ENCODE measurements at regions not wholly inside any gene's neighbourhood (a gene's known extent, or its start where the extent isn't known, plus 50 kb on each side); places are given as distances from the start of the nearest gene placed in this dataset.

DNA sequence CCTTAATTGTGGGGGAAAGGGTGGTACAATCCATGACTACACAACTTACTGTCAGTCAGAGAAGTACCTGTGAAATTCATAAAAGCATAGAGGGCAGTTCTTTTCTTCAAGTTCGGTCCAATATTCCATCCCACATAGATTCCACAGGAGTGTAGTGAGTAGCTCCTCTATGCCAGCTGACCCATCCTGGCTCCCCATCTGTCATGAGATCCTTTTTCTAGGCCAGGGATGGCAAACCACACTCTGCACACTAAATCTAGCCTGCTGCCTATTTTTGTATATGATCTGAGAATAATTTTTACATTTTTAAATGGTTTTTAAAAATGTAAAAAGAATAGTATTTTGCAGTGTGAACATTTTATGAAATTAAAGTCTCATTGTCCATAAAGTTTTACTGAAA lies 107.0 kb upstream of the TSPAN2 start:
- DNase-seq (ENCODE audit: low read depth) = no peak
- TF ChIP-seq, protein P1, sequence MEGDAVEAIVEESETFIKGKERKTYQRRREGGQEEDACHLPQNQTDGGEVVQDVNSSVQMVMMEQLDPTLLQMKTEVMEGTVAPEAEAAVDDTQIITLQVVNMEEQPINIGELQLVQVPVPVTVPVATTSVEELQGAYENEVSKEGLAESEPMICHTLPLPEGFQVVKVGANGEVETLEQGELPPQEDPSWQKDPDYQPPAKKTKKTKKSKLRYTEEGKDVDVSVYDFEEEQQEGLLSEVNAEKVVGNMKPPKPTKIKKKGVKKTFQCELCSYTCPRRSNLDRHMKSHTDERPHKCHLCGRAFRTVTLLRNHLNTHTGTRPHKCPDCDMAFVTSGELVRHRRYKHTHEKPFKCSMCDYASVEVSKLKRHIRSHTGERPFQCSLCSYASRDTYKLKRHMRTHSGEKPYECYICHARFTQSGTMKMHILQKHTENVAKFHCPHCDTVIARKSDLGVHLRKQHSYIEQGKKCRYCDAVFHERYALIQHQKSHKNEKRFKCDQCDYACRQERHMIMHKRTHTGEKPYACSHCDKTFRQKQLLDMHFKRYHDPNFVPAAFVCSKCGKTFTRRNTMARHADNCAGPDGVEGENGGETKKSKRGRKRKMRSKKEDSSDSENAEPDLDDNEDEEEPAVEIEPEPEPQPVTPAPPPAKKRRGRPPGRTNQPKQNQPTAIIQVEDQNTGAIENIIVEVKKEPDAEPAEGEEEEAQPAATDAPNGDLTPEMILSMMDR (IDR thresholded peaks at IDR 0.05; ENCODE audit: low read depth, low read length, missing control alignments) = no peak
- in situ Hi-C loops (cut with HindIII; ENCODE audit: low sequenced_read_pairs) = no loop called here
- H3K4me3 ChIP-seq (ENCODE audit: low read depth, low read length) = no peak overlapping the region

DNA sequence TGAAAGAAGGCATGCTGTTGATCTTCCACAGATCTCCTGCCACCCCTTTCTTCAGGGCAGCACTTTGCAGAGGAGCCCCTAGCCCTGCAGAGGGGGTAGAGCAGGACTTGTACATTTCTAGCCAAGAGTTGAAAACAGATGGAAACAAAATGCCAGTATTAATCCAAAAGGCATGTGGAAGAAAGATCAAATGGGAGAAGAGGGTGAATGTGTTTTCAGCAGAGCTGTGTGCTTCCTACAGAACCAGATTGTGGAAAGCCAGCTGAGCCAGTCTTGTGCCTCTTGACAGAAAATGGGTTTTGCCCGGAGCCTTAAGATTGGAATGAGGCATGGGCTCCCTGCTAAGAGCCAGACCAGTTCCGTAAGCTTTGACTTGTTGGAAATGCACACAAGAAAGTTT lies 105.2 kb upstream of the TSPAN2 start:
- DNase-seq (ENCODE audit: low read depth) = no peak
- H3K4me3 ChIP-seq (ENCODE audit: low read depth, low read length) = no peak overlapping the region
- TF ChIP-seq, protein P1 (IDR thresholded peaks at IDR 0.05; ENCODE audit: low read depth, low read length, missing control alignments) = no peak
- in situ Hi-C loops (cut with HindIII; ENCODE audit: low sequenced_read_pairs) = no loop called here

DNA sequence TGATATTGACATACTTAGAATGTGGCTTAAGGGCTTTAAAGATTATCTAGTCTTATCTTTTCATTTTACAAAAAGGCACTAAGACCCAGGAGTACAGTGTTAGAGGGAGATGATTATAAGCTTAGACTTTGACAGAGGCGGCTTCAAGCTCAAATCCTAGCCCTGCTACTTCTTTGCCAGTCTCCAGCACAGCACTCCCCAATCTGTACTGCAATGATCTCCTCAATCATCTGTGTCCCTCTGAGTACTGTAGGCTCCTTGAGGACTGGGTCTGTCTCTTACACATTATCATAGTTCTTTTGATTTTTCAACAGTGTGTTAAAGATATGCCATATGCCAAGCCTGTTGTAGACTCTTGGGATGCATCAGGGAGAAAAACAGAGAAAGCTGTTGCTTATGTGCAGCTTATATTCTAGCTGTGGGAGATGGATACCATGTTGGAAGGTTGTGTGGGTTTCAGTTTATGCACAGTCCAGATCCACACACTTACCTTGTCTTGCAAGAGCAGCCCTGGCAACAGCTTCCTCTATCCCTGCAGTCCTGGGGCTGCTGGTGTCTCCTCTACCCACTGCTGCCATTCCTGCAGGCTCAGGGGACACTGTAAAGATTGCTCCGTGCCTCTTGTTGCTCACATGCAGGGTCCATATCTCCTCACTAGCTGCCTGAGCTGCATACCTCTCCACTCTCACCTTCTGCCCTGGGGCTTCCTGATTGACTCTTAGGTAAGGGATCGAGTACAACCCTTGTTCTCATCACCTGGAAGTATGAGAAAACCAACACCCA lies 103.9 kb upstream of the TSPAN2 start:
- no peak overlapping the region for H3K4me3 ChIP-seq (ENCODE audit: low read depth, low read length)
- TF ChIP-seq, protein P1 (IDR thresholded peaks at IDR 0.05; ENCODE audit: low read depth, low read length, missing control alignments) = no peak
- in situ Hi-C loops (cut with HindIII; ENCODE audit: low sequenced_read_pairs) = no loop called here
- no peak for DNase-seq (ENCODE audit: low read depth)

DNA sequence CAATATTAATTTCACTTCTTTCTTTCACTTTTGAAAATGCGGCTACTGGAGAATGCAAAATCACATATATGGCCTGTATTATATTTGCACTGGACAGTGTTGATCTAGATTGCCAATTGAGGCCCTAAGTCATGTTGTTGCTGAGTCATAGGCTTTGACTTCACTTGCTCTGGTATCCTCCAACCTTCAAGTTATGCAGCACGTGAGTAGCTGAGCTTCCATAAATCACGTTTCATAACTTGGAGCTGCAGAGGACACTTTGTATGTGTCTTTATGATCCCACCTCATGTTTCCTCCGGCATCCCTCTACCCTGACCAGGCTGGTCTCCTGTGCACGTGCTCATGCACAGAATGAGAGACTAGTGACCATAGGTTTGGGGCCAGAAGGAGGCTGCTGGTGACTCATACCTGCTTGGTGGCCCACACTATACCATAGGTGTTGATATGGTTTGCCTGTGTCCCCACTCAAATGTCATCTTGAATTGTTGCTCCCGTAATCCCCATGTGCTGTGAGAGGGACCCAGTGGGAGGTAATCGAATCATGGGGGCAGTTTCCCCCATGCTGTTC lies 103.0 kb upstream of the TSPAN2 start:
- no peak for DNase-seq (ENCODE audit: low read depth)
- TF ChIP-seq, protein P1 (IDR thresholded peaks at IDR 0.05; ENCODE audit: low read depth, low read length, missing control alignments) = no peak
- in situ Hi-C loops (cut with HindIII; ENCODE audit: low sequenced_read_pairs) = no loop called here
- no peak overlapping the region for H3K4me3 ChIP-seq (ENCODE audit: low read depth, low read length)

DNA sequence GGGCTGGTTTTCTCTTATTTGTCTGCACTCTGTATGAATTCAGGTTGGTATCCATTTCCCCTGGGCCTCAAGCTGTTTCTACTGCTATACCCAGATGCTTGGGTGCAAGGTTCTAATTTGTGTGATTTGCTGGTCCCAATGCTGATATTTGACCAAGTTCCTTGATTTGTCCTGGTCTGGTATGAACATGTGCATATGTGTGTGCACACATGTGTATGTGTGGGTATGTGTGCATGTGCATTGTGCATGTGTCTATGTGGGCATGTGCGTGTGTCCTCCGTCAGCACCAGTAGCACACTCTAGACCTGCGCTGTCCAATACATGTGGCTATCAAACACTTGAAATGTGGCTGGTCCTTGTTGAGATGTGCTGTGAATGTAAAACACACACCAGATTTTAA lies 102.4 kb upstream of the TSPAN2 start:
- DNase-seq (ENCODE audit: low read depth) = no peak
- in situ Hi-C loops (cut with HindIII; ENCODE audit: low sequenced_read_pairs) = no loop called here
- H3K4me3 ChIP-seq (ENCODE audit: low read depth, low read length) = no peak overlapping the region
- TF ChIP-seq, protein P1 (IDR thresholded peaks at IDR 0.05; ENCODE audit: low read depth, low read length, missing control alignments) = no peak

DNA sequence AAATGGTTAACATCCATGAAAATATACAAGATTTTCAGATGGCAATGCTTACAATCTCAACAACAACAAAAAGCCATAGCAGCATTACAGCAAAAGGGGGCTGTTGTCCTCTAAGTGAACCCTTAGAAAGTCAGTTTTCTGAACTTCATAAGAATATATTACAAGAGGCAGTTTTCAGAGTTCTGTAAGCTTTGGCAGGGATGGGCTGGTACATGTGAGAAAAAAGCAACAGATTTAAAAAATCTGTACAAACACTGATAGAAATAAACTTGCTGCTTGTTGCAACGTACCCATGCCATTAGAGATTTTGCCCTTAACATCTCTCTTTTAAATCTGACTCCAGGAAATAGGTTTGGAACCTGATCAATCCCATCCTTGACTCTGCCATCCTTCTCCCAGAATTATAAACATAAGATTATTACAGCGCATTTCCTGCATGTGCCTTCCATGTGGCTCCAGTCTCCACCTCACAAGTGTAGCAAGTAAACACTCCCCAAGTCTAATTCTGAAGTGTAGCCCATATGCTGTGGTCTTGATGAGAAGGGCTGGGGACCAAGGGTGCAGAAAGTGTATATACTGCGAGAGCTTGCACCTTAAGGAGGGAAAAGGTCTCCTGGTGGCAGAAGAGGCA lies 101.4 kb upstream of the TSPAN2 start:
- no peak overlapping the region for H3K4me3 ChIP-seq (ENCODE audit: low read depth, low read length)
- DNase-seq (ENCODE audit: low read depth) = no peak
- TF ChIP-seq, protein P1 (IDR thresholded peaks at IDR 0.05; ENCODE audit: low read depth, low read length, missing control alignments) = no peak
- in situ Hi-C loops (cut with HindIII; ENCODE audit: low sequenced_read_pairs) = no loop called here
